ENCODE measurements at regions not wholly inside any gene's neighbourhood (a gene's known extent, or its start where the extent isn't known, plus 50 kb on each side); places are given as distances from the start of the nearest gene placed in this dataset.

DNA sequence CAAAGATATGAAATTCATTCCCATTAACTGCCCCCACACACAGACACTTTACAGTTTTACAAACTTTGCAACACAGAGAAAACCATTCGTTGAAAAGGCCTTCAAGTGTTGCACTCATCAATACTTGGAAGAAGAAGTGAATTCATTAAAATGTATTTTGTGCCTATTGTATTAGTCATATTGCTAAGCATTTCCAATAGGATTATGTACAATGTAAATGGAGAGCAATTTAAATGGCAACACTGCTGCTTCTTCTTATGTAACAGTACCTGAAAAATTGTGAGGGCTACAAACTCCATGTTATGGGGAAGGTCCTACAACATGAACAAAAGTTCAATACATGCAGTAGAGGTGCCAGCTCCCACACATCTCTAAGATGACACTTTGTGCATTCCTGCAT is 209.3 kb upstream of the POGK start:
- FAIRE-seq (no peak), DNase-seq (ENCODE audit: low read depth, low spot score) (no peak)
- no peaks in the 10 kb centered on the region for H3K4me1 ChIP-seq (ENCODE audit: control insufficient read depth, extremely low read depth, insufficient read depth, low read length)
- H3K4me2 ChIP-seq (ENCODE audit: control insufficient read depth, extremely low read depth, insufficient read depth, low read depth, low read length), result no peak overlapping the region
- no peaks in the 10 kb centered on the region for H4K20me1 ChIP-seq (ENCODE audit: control insufficient read depth, extremely low read depth, insufficient read depth, low read length)
- no peak overlapping the region for H3K27ac ChIP-seq (ENCODE audit: control insufficient read depth, insufficient read depth, low read length)
- no peak overlapping the region for H3K9ac ChIP-seq (ENCODE audit: control insufficient read depth, extremely low read depth, insufficient read depth, low read length)
- TF ChIP-seq, protein P1, sequence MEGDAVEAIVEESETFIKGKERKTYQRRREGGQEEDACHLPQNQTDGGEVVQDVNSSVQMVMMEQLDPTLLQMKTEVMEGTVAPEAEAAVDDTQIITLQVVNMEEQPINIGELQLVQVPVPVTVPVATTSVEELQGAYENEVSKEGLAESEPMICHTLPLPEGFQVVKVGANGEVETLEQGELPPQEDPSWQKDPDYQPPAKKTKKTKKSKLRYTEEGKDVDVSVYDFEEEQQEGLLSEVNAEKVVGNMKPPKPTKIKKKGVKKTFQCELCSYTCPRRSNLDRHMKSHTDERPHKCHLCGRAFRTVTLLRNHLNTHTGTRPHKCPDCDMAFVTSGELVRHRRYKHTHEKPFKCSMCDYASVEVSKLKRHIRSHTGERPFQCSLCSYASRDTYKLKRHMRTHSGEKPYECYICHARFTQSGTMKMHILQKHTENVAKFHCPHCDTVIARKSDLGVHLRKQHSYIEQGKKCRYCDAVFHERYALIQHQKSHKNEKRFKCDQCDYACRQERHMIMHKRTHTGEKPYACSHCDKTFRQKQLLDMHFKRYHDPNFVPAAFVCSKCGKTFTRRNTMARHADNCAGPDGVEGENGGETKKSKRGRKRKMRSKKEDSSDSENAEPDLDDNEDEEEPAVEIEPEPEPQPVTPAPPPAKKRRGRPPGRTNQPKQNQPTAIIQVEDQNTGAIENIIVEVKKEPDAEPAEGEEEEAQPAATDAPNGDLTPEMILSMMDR (optimal IDR thresholded peaks at IDR 0.05 in 1 of 3, IDR thresholded peaks at IDR 0.05 in 1 of 3, conservative IDR thresholded peaks at IDR 0.05 in 1 of 3; ENCODE audit: extremely low read depth in 1 of 3, insufficient read depth in 2 of 3, low read length in 3 of 3), result no peak
- TF ChIP-seq EZH2 (IDR thresholded peaks at IDR 0.05; ENCODE audit: low read length), result no peak
- dilution Hi-C loops (cut with MboI; ENCODE audit: extremely low pct_ligation_motif_present, low sequenced_read_pairs), result no loop called here
- no peaks in the 10 kb centered on the region for H3K36me3 ChIP-seq (ENCODE audit: control insufficient read depth in 2 of 2, extremely low read depth in 1 of 2, insufficient read depth in 2 of 2, low read length in 2 of 2)
- no peak overlapping the region for H3K4me3 ChIP-seq (ENCODE audit: control insufficient read depth in 2 of 3, extremely low read depth in 1 of 3, insufficient read depth in 2 of 3, low read depth in 1 of 3, low read length in 3 of 3)
- no peaks in the 10 kb centered on the region for H3K27me3 ChIP-seq (ENCODE audit: control insufficient read depth, extremely low read depth, insufficient read depth, low read length)
- no peaks in the 10 kb centered on the region for H3K79me2 ChIP-seq (ENCODE audit: control insufficient read depth, insufficient read depth, low read length)
- H3K9me3 ChIP-seq (ENCODE audit: control insufficient read depth, low read depth, low read length), result no peaks in the 10 kb centered on the region
- no peaks in the 10 kb centered on the region for H3K9me1 ChIP-seq (ENCODE audit: control insufficient read depth, extremely low read depth, insufficient read depth, low read length)
- H2AFZ ChIP-seq (ENCODE audit: control insufficient read depth, low read length), result no peak overlapping the region

DNA sequence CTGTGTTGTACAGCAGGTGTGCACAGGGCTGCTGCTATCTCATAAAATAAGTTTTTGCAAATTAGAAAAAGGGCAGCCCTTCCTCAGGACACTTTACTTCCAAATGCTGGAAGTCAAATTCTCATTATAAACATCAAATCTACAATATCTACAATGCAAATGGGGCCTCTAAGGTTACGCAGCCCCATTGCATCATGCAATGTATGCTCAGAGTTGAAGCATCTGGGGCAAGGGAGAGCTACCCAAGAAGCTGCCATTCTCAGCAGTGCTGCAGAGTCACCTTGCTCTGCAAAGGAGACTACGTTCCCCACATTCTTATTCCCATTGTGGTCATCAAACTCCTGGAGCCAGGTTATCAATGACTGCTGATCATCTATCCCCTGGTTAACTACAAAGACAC is 208.9 kb upstream of the POGK start:
- FAIRE-seq (no peak), DNase-seq (ENCODE audit: low read depth, low spot score) (no peak)
- H3K4me3 ChIP-seq (ENCODE audit: control insufficient read depth in 2 of 3, extremely low read depth in 1 of 3, insufficient read depth in 2 of 3, low read depth in 1 of 3, low read length in 3 of 3), result no peak overlapping the region
- H3K79me2 ChIP-seq (ENCODE audit: control insufficient read depth, insufficient read depth, low read length), result no peaks in the 10 kb centered on the region
- no peak overlapping the region for H2AFZ ChIP-seq (ENCODE audit: control insufficient read depth, low read length)
- no peaks in the 10 kb centered on the region for H4K20me1 ChIP-seq (ENCODE audit: control insufficient read depth, extremely low read depth, insufficient read depth, low read length)
- no peak overlapping the region for H3K9ac ChIP-seq (ENCODE audit: control insufficient read depth, extremely low read depth, insufficient read depth, low read length)
- no peaks in the 10 kb centered on the region for H3K9me3 ChIP-seq (ENCODE audit: control insufficient read depth, low read depth, low read length)
- no peaks in the 10 kb centered on the region for H3K36me3 ChIP-seq (ENCODE audit: control insufficient read depth in 2 of 2, extremely low read depth in 1 of 2, insufficient read depth in 2 of 2, low read length in 2 of 2)
- dilution Hi-C loops (cut with MboI; ENCODE audit: extremely low pct_ligation_motif_present, low sequenced_read_pairs), result no loop called here
- TF ChIP-seq, protein P1 (optimal IDR thresholded peaks at IDR 0.05 in 1 of 3, IDR thresholded peaks at IDR 0.05 in 1 of 3, conservative IDR thresholded peaks at IDR 0.05 in 1 of 3; ENCODE audit: extremely low read depth in 1 of 3, insufficient read depth in 2 of 3, low read length in 3 of 3), result no peak
- no peak for TF ChIP-seq EZH2 (IDR thresholded peaks at IDR 0.05; ENCODE audit: low read length)
- H3K27me3 ChIP-seq (ENCODE audit: control insufficient read depth, extremely low read depth, insufficient read depth, low read length), result no peaks in the 10 kb centered on the region
- no peak overlapping the region for H3K4me2 ChIP-seq (ENCODE audit: control insufficient read depth, extremely low read depth, insufficient read depth, low read depth, low read length)
- H3K9me1 ChIP-seq (ENCODE audit: control insufficient read depth, extremely low read depth, insufficient read depth, low read length), result no peaks in the 10 kb centered on the region
- H3K27ac ChIP-seq (ENCODE audit: control insufficient read depth, insufficient read depth, low read length), result no peak overlapping the region
- no peaks in the 10 kb centered on the region for H3K4me1 ChIP-seq (ENCODE audit: control insufficient read depth, extremely low read depth, insufficient read depth, low read length)
